ENCODE measurements at regions not wholly inside any gene's neighbourhood (a gene's known extent, or its start where the extent isn't known, plus 50 kb on each side); places are given as distances from the start of the nearest gene placed in this dataset.

DNA sequence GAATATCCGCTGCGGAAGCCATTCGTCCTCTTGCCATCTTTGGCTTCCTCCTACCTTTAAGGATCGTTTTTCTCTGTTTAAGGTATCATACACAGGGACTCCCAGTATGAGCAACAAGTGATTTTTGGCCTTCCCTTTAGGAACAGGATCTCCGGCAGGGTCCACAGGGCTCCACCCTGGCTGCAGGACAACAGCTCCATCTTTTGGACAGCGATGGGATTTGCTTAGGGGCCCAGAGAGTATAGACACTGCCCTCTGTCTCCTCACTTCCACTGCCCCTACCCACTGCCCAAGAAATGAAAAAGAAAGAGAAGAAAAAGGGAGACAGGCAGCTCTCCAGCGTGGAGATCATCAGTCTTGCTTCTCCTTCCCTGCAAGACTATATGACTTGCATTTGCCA is 224.5 kb downstream of the UXS1 start:
- Histone ChIP-seq H3K79me2 (ENCODE audit: insufficient read depth, low read depth, low read length) (no peaks in the 10 kb centered on the region), H3K4me1 (ENCODE audit: insufficient read depth, low read length, poor library complexity, severe bottlenecking) (peaks cover 7% of the 10 kb centered on the region), H3K27ac (ENCODE audit: low read depth, low read length, poor library complexity, severe bottlenecking) (no peak overlapping the region), H3K36me3 (ENCODE audit: insufficient read depth, low read length) (no peaks in the 10 kb centered on the region), H4K20me1 (ENCODE audit: insufficient read depth, low read length) (no peaks in the 10 kb centered on the region), H3K9me2 (ENCODE audit: insufficient read depth, low read length) (no peaks in the 10 kb centered on the region), H3K4me2 (ENCODE audit: low read length) (no peak overlapping the region), H2AFZ (ENCODE audit: low read length) (no peak overlapping the region), H3K4me3 (ENCODE audit: low read depth, low read length, poor library complexity, severe bottlenecking) (no peak overlapping the region), H3K9me3 (ENCODE audit: low read length) (no peaks in the 10 kb centered on the region)
- ChIA-PET CTCF (ENCODE audit: unreplicated experiment) (no interaction called here), POLR2A (interaction anchor here (0.7 kb wide), 1 partner anchor 734 kb away, joined by 4 read pairs; no protein-coding TSS in a partner anchor)
- intact Hi-C loops (cut with micrococcal nuclease; ENCODE audit: unreplicated experiment) = loop anchor here (5.0 to 10.0 kb wide), 2 partner anchors 185 to 222 kb away; no protein-coding TSS in a partner anchor
- BruUV-seq (replicated peaks) = no TSS peak
- peak; percentile 35 for DNase-seq (ENCODE audit: low spot score)
- TF ChIP-seq, protein P1, sequence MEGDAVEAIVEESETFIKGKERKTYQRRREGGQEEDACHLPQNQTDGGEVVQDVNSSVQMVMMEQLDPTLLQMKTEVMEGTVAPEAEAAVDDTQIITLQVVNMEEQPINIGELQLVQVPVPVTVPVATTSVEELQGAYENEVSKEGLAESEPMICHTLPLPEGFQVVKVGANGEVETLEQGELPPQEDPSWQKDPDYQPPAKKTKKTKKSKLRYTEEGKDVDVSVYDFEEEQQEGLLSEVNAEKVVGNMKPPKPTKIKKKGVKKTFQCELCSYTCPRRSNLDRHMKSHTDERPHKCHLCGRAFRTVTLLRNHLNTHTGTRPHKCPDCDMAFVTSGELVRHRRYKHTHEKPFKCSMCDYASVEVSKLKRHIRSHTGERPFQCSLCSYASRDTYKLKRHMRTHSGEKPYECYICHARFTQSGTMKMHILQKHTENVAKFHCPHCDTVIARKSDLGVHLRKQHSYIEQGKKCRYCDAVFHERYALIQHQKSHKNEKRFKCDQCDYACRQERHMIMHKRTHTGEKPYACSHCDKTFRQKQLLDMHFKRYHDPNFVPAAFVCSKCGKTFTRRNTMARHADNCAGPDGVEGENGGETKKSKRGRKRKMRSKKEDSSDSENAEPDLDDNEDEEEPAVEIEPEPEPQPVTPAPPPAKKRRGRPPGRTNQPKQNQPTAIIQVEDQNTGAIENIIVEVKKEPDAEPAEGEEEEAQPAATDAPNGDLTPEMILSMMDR (conservative IDR thresholded peaks at IDR 0.05; ENCODE audit: low read length) = peak; percentile 73
- TF ChIP-seq EZH2phosphoT487 (IDR thresholded peaks at IDR 0.05; ENCODE audit: borderline replicate concordance, low read depth, low read length) = no peak

DNA sequence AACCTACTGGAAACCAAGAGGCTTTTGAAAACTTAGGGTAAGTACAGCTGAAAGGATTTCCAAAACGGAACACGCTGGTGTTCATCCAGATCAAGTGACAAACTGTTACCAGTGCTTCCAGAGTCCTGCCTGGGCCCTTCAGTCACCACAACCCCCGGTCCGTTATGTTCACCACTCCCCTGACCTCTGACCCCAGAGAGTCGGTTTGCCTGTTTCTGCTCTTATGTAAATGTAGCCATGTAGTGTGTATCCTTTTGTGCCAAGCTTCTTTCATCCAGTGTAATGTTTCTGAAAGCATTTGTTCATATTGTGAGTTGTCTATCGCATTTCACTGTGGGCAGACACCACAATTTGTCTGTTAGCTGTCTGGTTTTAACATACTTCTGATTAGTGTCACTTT is 217.5 kb downstream of the NCK2 start:
- no peak for TF ChIP-seq EZH2phosphoT487 (IDR thresholded peaks at IDR 0.05; ENCODE audit: borderline replicate concordance, low read depth, low read length)
- TF ChIP-seq, protein P1 (conservative IDR thresholded peaks at IDR 0.05; ENCODE audit: low read length) = no peak
- Histone ChIP-seq H3K4me2 (ENCODE audit: low read length) (no peak overlapping the region), H2AFZ (ENCODE audit: low read length) (no peak overlapping the region), H3K27ac (ENCODE audit: low read depth, low read length, poor library complexity, severe bottlenecking) (no peak overlapping the region), H3K9me2 (ENCODE audit: insufficient read depth, low read length) (no peaks in the 10 kb centered on the region), H4K20me1 (ENCODE audit: insufficient read depth, low read length) (no peaks in the 10 kb centered on the region), H3K79me2 (ENCODE audit: insufficient read depth, low read depth, low read length) (no peaks in the 10 kb centered on the region), H3K9me3 (ENCODE audit: low read length) (no peaks in the 10 kb centered on the region), H3K4me3 (ENCODE audit: low read depth, low read length, poor library complexity, severe bottlenecking) (no peak overlapping the region), H3K36me3 (ENCODE audit: insufficient read depth, low read length) (no peaks in the 10 kb centered on the region), H3K4me1 (ENCODE audit: insufficient read depth, low read length, poor library complexity, severe bottlenecking) (no peaks in the 10 kb centered on the region)
- no TSS peak for BruUV-seq (replicated peaks)
- CTCF ChIA-PET (ENCODE audit: unreplicated experiment) = no interaction called here
- intact Hi-C loops (cut with micrococcal nuclease; ENCODE audit: unreplicated experiment) = loop anchor here (10.0 kb wide), 1 partner anchor 177 kb away; no protein-coding TSS in a partner anchor
- POLR2A ChIA-PET = interaction anchor here (0.5 kb wide), 1 partner anchor 349 kb away, joined by 3 read pairs; no protein-coding TSS in a partner anchor
- no peak for DNase-seq (ENCODE audit: low spot score)

DNA sequence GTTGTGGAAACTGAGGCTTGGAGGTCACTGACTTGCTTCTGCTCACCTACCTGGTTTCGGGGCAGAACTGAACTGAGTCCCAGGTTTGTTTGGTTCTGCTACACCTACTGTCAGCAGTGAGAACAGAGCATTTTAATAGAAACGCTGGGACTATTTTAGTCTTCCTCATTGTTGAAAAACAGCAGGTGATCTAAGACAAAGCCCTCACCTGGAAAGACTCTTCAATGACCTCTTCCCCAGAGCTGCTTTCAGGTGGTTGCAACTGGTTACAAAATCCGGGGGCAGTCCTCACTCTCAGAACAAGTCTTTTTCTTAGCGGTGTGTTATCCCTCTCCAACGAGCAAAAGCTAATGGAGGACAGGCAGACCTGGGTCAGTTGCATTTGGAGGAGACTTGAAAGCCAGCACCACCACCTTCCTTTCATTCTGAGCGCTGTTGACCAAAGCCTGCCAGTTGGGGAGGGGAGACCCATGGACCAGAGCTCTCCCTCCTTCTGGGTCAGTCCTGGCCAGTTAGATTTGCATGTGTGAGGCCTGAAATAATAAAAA is 217.0 kb downstream of the NCK2 start:
- Histone ChIP-seq H3K79me2 (ENCODE audit: insufficient read depth, low read depth, low read length) (no peaks in the 10 kb centered on the region), H2AFZ (ENCODE audit: low read length) (no peak overlapping the region), H3K4me2 (ENCODE audit: low read length) (no peak overlapping the region), H3K9me3 (ENCODE audit: low read length) (no peaks in the 10 kb centered on the region), H3K4me1 (ENCODE audit: insufficient read depth, low read length, poor library complexity, severe bottlenecking) (no peaks in the 10 kb centered on the region), H4K20me1 (ENCODE audit: insufficient read depth, low read length) (no peaks in the 10 kb centered on the region), H3K4me3 (ENCODE audit: low read depth, low read length, poor library complexity, severe bottlenecking) (no peak overlapping the region), H3K27ac (ENCODE audit: low read depth, low read length, poor library complexity, severe bottlenecking) (no peak overlapping the region), H3K36me3 (ENCODE audit: insufficient read depth, low read length) (no peaks in the 10 kb centered on the region), H3K9me2 (ENCODE audit: insufficient read depth, low read length) (no peaks in the 10 kb centered on the region)
- CTCF ChIA-PET (ENCODE audit: unreplicated experiment) = no interaction called here
- BruUV-seq (replicated peaks) = no TSS peak
- TF ChIP-seq, protein P1 (conservative IDR thresholded peaks at IDR 0.05; ENCODE audit: low read length) = no peak
- TF ChIP-seq EZH2phosphoT487 (IDR thresholded peaks at IDR 0.05; ENCODE audit: borderline replicate concordance, low read depth, low read length) = no peak
- POLR2A ChIA-PET = no interaction called here
- intact Hi-C loops (cut with micrococcal nuclease; ENCODE audit: unreplicated experiment) = loop anchor here (10.0 kb wide), 1 partner anchor 177 kb away; no protein-coding TSS in a partner anchor
- DNase-seq (ENCODE audit: low spot score) = no peak
